ENCODE measurements at regions not wholly inside any gene's neighbourhood (a gene's known extent, or its start where the extent isn't known, plus 50 kb on each side); places are given as distances from the start of the nearest gene placed in this dataset.
A peak's percentile ranks its signal among the peaks of the same experiment; 100 is the strongest.
"Not testable (repeated sequence)": the region's sequence is repeated elsewhere in the genome, so short reads cannot be mapped to it uniquely, and the experiment has no call there.

DNA sequence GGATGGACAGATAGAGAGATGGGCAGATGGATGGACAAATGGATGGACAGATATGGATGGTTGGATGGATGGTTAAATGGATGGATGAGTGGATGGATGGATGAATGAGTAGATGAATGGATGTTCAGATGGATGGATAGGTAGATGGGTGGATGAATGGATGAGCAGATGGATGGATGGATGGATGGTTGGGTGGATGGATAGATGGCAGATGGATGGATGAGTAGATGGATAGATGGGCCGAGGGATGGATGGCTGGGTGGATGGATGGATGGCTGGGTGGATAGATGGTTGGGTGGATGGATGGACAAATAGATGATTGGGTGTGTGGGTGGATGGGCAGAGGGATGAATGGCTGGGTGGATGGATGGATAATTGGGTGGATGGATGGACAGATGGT lies 98.9 kb upstream of the OTOS start:
- DNase-seq (ENCODE audit: low spot score), result no peak

DNA sequence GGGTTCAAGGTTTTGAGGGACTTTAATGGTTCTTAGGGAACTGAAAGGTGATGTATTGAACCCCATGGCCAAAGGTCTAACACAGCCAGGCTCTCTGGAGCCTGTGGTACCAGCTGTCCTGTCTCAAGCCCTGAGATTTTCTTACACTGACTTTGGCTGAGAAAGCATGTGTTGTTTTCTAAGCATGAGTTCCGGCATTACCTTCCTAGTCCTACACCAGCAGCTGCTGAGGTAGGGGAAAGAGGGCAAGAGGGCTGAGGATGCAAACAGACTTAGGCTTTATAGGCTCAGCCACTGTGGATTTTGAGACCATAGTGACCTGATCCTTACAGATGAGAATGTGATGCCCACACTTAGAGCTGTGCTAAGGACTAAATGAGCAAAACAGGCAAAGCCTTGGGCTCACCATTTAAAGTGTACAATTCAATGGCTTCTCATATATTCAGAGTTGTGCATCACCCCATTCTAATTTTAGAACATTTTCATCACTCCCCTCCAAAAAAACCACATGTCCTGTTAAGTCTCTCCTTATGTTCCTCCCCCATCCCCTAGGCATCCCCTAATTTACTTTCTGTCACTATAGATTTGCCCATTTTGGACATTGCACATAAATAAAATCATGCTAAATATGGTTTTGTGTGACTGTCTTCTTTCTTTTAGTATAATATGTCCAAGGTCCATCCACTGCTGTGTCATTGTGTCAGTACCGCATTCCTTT lies 99.7 kb upstream of the OTOS start:
- no peak for DNase-seq (ENCODE audit: low spot score)

DNA sequence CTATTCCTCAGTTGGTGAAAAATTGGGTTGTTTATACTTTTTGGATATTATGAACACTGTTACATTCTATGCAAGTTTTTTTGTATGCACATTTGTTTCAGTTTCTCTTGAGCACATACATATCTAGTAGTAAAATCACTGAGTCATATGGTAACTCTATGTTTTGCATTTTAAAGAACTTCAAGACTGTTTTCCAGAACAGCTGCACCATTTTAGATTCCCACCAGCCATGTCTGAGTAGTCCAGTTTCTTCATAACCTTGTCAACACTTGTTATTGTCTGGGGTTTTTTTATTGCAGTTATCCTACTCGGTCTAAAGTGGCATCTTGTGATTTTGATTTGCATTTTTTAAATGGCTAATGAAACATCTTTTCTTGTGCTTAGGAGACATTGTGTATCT lies 100.3 kb upstream of the OTOS start:
- no peak for DNase-seq (ENCODE audit: low spot score)

DNA sequence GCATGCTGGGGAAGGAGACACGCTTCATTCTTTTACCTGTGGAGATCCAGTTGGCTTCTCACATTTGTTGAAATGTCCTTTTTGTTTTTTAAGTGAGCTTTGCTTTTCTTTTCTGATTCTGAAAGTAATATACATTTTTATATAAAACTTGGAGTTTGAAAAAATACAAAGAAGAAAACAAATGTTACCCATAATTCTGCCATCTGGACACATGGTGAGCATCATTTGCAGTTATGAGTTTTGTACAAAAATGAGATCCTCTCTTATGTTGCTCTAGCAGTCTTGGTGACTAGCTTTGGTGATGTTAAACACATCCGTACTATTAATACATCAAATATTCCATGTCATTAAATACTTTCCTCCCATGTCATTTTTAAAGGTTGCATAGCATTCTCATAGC lies 101.1 kb upstream of the OTOS start:
- DNase-seq (ENCODE audit: low spot score), result no peak

DNA sequence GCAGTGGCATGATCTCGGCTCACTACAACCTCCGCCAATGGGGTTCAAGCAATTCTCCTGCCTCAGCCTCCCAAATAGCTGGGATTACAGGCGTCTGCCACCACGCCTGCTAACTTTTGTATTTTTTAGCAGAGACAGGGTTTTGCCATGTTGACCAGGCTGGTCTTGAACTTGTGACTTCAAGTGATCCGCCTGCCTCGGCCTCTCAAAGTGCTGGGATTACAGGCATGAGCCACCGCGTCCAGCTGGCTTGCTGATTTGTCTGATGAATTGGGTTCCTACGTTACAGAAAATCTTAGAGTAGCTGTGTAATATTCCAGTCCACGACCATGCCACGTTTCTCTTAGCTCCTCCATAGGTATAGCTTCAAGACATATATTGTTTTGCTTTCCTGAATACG lies 102.6 kb upstream of the OTOS start:
- not testable (repeated sequence) for DNase-seq (ENCODE audit: low spot score)

DNA sequence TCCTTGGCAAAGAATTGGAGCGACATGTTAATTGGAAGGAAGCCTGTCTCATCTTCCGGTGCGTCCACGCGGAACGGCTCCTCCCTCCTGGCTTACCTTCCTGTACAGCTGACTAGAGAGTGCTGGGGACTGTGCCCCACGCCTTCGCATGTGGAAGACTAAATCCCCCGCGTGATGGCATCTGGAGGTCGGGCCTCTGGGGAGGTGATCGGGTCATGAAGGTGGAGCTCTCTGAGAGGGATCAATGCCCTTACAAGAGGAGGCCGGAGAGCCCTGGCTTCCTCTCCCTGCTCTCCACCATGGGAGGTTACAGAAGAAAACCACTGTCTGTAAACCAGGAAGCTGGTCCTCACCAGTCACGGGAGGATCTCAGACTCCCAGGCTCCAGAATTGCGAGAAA lies 104.1 kb upstream of the OTOS start:
- no peak for DNase-seq (ENCODE audit: low spot score)

DNA sequence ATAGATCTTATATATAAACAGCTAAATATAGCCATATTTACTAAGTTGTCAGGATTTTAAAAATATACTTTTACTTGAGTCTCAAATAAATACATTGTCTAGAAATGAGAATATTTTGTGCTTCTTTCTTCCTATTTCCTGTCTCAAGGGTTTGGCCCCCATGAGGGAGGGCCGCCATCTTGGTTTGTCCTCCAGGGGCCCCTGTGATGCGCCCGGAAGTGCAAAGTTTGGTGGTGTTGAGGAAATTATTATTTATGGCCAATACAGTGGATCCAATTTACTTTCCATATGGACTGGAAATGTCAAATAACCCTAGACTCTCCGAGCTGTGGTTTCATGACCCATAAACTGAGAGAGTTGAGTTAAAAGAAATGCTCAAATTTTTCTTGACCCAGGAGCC lies 104.7 kb upstream of the OTOS start:
- DNase-seq (ENCODE audit: low spot score), result no peak

DNA sequence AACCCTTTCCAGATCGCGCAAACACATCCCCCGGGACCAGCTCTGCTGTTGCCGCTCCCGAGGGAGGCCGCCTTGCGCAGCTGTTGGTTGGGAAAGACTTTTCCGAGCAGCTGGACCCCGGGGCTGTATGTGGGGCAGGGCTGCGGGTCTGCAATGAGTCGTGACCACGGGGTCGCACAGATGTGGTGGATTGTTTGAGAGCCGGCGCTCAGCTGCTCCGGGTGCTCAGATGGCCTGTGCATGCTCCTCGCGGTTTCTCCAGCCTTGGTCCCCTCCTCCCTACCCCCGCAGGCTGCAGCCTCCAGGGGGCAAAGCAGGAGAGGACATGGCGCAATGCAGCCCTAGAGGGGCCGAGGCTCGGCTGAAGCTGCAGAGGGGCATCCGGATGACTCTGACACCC lies 105.2 kb upstream of the OTOS start:
- no peak for DNase-seq (ENCODE audit: low spot score)

DNA sequence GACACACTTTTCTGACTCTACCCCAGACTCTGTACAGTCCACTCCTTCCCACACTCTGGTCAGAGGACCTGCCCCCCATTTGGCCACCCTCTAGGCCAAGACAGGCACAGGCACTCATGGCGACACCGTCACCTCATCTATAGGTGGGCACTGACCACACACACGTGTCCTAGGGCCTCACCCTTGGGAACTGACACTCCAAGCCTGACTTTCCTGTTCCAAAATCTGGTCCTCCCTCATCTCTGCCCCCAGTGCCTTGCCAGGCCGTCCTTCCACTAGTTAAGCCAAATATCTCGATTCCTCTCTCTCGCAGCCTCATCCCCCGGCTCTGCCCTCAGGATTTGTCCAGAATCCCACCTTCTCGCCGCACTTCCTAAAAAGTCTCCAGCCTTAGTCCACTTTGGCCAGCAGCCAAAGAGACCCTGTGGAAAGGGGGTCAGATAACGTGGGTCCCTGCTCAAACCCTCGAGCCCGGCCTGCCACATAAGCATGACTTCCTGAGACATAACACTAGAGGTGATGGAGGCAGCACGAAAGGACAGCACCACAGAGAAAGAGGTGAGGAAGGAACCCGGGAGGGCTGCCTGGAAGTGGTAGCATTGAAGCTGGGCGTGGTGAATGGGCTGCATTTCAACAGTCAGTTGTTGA lies 105.8 kb upstream of the OTOS start:
- no peak for DNase-seq (ENCODE audit: low spot score)

DNA sequence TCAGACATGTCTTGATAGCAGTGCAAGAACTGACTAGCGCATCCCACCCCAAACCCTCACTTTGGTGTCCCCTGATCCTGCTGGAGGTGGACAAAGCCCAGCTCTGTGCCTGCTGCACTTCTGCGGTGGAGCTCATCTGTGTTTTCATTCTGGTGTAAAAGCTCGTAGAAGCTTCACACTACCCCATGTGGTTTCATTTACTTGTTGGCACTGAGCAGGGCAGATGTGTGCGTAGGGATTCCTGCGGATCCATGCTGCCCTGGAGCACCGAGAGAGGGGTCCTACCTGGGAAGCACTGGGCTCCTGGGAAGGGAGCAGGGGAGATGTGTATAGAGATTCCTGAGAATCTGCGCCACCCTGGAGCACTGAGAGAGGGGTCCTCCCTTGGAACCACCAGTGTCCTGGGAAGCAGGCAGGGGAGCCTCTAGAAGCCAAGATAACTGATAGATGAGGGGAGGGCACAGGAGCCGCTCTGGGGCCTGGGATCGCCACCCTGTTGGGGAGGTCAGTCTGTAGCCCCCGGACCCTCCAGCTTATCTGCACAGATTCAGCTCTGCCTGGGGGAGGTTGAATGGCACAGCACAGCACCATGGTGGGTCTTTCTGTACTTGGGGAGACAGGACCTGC lies 106.9 kb upstream of the OTOS start:
- DNase-seq (ENCODE audit: low spot score), result no peak

DNA sequence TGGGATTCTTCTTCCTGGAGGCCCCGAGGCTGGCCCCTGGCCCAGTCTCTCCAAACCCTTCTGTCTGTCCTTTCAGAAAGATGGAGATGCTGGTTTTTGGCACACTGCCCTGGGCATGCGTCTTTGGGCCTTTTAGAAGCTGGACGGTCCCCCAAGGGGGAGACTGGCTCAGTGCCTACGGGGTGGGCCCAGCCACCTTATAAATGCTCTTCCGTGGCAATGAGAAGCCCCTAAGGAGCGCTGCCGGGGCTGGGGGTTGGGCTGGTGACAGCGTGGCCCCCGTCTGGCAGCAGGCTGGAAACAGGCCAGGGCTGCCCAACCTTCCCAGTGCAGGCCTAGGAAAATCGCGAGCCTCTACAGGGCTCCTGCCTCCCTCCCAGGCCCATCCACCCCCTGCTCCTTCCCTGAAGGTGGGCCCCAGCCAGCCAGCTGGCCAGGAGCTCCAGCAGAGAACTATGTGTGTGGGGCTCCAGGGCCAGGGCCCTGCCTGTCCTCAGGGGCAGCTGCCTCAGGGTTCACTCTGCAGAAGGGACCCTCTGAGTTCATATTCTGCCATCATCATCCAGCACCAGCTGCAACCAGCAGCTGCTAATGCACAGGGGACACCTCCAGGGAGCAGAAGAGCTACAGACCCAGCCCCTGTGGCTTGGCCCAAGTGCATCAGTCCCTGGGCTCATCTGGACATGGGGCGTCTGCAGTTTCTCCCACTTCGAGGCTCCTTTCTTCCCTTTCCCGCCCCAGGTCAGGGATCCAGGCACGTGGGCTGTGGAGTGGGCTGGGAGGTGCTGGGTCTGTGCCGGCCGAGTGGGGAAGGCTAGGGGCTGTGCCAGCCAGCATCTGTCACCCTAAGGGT lies 107.6 kb upstream of the OTOS start:
- no peak for DNase-seq (ENCODE audit: low spot score)

DNA sequence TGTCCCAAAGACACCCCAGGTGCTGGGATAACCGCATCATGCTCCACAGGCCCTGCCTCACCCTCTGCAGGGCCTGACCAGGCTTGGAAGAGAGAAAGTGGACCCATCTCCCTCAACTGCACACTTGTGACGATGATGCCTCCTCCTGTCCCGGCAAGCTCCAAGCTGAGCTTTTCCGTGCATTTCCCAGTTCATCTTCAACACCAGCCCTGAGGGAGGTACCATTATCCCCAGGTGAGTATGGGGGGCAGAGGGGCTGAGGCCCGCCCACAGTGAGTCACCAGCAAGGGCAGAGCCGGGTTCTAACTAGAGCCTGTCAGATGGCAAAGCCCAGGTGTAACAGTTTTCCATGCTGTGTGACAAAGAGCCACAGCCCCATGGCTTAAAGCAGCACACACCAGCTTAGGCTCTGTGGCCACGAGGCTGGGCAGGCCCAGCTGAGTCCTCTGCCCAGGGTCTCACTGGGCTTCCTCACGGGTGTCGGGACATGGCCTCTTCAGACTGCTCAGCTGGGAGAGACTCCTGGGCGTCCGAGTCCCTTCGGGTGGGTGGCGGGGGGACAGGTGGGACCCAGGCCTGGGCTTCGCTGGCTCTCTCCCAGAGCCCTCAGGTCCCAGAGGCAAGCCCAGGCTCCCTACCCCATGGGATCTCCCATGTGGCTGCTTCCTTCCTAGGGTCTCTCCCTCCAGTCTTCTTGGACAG lies 108.4 kb upstream of the OTOS start:
- no peak for DNase-seq (ENCODE audit: low spot score)

DNA sequence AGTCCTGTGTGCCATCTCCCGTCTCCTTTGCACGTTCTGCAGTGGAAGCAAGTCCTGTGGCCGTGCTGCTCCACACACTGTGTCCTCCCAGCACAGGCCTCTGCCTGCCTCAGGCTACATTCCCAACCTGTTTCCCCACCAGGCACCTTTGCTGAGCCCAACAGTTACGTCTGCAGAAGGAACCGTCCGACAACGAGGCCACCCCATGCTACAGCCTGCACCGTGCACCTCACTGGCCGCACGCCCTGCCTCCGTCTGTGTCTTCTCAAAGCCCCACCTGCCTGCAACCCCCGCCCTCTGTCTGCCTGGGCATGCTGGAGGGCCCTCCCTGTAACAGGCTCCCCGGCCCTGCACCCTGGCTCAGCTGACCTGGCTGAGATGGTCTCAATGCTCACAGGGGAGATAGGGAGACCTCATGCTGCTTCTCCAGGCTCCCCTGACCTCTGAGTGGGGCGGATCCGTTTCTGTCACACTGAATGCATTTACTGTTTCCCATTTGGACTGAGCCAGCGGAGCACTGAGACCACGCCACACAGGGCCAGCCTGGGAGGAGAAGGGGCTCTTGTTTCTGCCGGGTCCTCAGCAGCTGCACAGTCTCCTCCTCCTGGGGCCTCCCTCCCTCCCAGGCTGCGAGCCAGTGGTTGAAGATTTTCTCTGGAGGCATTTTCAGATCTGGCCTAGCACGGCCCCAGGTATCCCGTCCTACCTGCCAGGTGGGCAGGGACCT lies 109.1 kb upstream of the OTOS start:
- no peak for DNase-seq (ENCODE audit: low spot score)

DNA sequence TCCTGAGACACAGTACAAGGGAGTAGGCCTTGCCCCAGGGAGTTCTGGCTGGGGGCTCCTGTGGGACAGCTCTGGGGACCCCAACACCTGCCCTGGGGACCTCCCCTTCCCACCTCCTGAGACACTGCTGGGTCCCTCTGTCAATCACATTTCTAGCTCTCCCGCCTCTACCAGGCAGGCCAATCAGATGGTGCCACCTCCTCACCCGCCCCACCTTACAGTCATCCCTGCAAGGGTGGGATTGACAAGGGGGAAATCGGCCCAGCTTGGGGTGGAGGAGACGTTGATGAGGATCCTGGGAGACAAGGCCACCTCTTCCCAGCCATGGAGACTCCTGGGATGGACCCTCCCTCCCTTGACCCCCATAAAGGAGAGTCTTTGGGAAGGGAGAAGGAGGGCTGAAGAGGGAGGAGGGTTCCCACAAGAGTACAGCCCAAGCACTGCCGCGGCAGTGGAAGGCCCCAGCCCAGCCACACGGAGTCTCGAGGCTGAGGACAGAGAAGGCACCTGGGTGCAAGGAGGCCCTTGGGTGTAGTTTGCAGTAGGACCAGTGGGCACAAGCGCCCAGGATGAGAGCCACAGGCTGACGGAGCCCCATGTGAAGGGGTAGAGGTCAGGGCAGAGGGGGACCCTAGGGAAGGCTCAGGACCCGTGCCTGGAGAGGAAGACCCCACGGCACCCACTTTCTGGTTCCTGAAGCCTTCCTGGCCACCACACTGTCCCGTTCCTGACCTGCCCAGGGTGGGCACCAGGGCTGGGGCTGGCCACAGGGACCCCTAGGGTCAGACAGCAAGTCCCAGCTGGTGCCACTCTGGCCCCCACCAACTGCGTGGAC lies 109.9 kb upstream of the OTOS start:
- no peak for DNase-seq (ENCODE audit: low spot score)

DNA sequence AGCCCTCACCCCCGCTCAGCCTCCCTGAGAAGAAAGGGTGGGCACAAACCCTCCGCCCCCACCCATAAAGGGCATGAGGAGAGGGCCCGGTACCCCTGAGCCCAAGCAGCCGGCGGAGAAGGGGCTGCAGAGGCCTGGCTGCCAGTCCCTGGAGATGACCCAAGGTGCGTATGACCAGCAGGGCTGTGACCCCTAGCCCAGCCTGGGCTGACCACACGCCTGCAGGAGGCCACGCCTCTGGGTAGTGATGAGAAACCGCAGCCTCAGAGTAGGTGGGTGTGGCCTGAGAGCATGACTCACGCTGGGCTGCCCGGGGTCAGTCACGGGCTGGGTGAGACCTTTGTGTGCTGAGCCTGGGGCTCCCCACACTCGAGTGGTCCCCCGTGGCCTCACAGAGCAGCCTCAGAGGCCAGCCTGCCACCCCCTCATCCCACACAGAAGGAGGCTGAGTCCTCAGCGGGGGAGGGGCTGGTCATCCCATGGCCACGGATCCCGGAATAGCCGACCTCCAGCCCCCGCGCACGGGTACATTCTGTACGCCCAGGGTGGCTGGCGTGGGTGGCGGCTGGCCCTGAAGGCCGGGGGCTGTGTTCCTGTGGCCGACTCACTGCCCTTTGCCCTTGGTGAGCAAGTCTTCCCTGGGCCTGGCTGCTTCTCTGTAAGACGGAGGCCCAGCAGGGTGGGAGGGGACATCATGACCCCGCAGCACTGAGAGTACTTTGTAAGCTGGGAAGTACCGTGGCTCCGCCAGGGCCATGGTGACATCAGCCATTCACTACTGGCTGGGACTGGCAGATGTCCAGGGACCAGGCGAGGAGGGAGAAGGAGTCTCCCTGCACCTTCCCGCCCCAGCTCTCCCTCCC lies 110.8 kb upstream of the OTOS start:
- peak; percentile 81 for DNase-seq (ENCODE audit: low spot score)

DNA sequence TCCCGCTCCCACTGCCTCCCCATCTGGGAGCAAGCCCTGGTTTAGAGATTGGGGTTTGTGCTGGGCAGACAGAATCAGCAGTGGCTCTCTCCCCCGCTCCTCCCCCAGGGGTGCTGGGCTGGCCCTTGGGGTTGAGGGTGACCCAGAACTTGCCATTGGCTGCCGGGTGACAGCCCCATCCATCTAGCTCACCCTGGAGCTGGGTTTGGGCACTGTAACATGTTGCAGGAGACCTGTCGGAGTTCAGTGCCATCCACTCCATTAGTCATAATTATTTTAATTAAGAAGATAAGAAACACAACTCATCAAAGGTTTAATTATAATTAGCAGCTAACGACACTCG lies 111.4 kb upstream of the OTOS start:
- no peak for DNase-seq (ENCODE audit: low spot score)

DNA sequence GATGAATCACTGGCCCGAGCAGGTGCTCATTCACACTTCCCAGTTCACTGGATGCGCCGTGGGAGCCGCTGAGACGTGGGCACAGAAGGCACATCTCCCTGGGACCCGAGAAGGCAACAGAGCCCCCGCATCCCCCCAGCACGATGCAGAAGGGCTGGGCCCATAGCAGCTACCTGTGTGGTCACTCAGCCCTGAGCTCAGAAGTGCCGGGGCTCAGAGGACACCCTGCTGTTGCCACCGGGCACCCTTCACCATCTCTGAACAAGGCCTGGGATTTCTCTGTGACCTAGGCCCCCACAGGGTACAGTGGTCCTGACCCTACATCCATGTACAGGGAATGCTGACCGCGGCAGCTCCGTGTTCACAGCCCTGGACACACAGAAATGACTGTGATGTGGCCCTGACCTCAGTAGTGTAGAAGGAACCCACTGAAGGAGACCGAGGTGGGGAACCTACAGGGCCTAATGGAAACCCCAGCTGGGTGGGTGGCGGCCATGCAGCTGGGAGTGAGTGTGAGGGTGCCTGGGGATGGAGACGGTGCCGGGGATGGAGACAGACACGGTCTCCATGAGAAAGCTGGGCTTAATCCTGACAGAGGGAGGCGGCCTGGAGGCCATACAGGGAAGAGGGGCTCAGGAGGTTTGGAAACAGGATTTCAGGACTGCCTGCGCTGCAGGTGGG lies 111.9 kb upstream of the OTOS start:
- no peak for DNase-seq (ENCODE audit: low spot score)

DNA sequence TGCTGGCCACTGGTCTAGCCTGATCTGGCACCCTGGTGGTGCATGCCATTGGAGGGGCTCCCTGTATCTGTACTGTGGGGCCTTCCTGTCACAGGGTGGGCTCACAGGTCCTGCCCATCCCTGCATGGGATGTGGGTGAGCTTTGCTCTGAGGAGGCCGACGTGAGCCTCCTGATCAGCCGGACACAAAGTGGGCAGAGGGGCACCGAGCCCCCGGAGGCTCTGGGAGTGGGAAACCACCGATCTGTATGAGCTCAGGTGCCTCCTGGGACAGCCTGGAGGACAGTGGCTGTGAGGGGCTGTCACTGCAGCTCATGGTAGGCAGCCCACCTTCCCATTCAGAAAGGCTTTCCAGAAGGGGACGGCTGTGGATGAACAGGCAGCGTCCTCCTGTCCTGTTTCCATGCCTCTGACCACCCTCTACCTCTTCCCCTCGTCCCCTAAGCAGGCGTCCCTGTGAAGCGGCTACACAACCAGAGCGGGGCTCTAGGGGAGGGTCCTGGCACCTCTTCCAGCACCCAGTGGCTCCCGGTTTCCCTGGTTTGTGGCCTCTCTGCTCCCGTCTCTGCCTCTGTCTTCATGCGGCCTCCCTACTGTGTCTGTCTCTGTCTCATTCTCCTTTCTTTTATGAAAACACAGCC lies 112.5 kb upstream of the OTOS start:
- DNase-seq (ENCODE audit: low spot score), result no peak
